ENCODE measurements at regions not wholly inside any gene's neighbourhood (a gene's known extent, or its start where the extent isn't known, plus 50 kb on each side); places are given as distances from the start of the nearest gene placed in this dataset.
"Not testable (repeated sequence)": the region's sequence is repeated elsewhere in the genome, so short reads cannot be mapped to it uniquely, and the experiment has no call there.

GRCh38 chr12:131565267-131566015, 145.4 kb upstream of the SFSWAP start:
- H3K4me3 Mint-ChIP-seq, result no peak overlapping the region
- no peaks in the 10 kb centered on the region for H3K36me3 Mint-ChIP-seq (ENCODE audit: insufficient read depth)
- H3K27me3 Mint-ChIP-seq, result peaks cover 44 to 55% of the 10 kb centered on the region in 2 donors
- DNase-seq (no peak), ATAC-seq (replicated peaks) (no peak)
- H3K4me1 Mint-ChIP-seq (ENCODE audit: low read depth in 2 of 2), result peaks cover 0 to 3% of the 10 kb centered on the region in 2 donors
- no peaks in the 10 kb centered on the region for H3K9me3 Mint-ChIP-seq
- H3K27ac Mint-ChIP-seq, result no peak overlapping the region

- H3K36me3 Mint-ChIP-seq (ENCODE audit: insufficient read depth), result no peaks in the 10 kb centered on the region
- H3K27ac Mint-ChIP-seq, result no peak overlapping the region
- peaks cover 56 to 75% of the 10 kb centered on the region in 2 donors for H3K27me3 Mint-ChIP-seq
- no peak overlapping the region for H3K4me3 Mint-ChIP-seq
- no peaks in the 10 kb centered on the region for H3K9me3 Mint-ChIP-seq
- DNase-seq, result no peak
- peaks cover 0 to 3% of the 10 kb centered on the region in 2 donors for H3K4me1 Mint-ChIP-seq (ENCODE audit: low read depth in 2 of 2)
- no peak for ATAC-seq (replicated peaks)
These were observed 142.6 kb upstream of the SFSWAP start for GRCh38 chr12:131568336-131568735.

DNA sequence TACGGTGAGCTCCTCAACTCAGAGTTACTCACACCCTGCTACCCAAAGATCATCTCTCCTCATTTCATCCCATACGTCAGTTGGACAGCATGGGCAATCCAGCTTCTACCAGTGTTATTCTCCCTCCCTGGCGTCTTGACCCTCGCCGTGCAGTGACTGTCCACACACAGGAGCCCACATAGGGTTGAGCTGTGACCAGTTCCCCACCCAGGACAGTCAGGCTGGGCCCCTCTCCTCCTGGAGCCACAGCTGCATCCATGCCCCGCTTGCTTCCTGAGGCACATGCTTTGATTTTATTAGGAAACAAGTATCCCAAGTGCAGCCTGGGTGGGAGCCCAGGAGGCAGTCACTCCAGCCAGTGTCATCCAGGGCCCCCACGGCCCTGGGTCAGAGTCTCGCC, 140.3 kb upstream of the SFSWAP start:
- Mint-ChIP-seq H3K27me3 (peaks cover 54 to 67% of the 10 kb centered on the region in 2 donors), H3K4me3 (no peak overlapping the region), H3K27ac (no peak overlapping the region), H3K4me1 (ENCODE audit: low read depth in 2 of 2) (no peaks in the 10 kb centered on the region), H3K36me3 (ENCODE audit: insufficient read depth) (no peaks in the 10 kb centered on the region), H3K9me3 (no peaks in the 10 kb centered on the region)
- ATAC-seq (replicated peaks), result no peak
- no peak for DNase-seq

- H3K27ac Mint-ChIP-seq, result no peak overlapping the region
- ATAC-seq (replicated peaks) (no peak), DNase-seq (no peak)
- H3K4me1 Mint-ChIP-seq (ENCODE audit: low read depth in 2 of 2), result no peaks in the 10 kb centered on the region
- no peaks in the 10 kb centered on the region for H3K9me3 Mint-ChIP-seq
- no peaks in the 10 kb centered on the region for H3K36me3 Mint-ChIP-seq (ENCODE audit: insufficient read depth)
- H3K27me3 Mint-ChIP-seq, result peaks cover 48 to 56% of the 10 kb centered on the region in 2 donors
- H3K4me3 Mint-ChIP-seq, result no peak overlapping the region
These were observed 139.1 kb upstream of the SFSWAP start for GRCh38 chr12:131571827-131572226.

- Mint-ChIP-seq H3K27me3 (peaks cover 40 to 48% of the 10 kb centered on the region in 2 donors), H3K36me3 (ENCODE audit: insufficient read depth) (no peaks in the 10 kb centered on the region), H3K9me3 (no peaks in the 10 kb centered on the region), H3K4me1 (ENCODE audit: low read depth in 2 of 2) (no peaks in the 10 kb centered on the region), H3K4me3 (no peak overlapping the region), H3K27ac (no peak overlapping the region)
- DNase-seq, result no peak
- ATAC-seq (replicated peaks), result no peak
These were observed 138.3 kb upstream of the SFSWAP start for GRCh38 chr12:131572626-131573025.

- Mint-ChIP-seq H3K27me3 (peaks cover 40 to 48% of the 10 kb centered on the region in 2 donors), H3K4me3 (no peak overlapping the region), H3K36me3 (ENCODE audit: insufficient read depth) (no peaks in the 10 kb centered on the region), H3K4me1 (ENCODE audit: low read depth in 2 of 2) (no peaks in the 10 kb centered on the region), H3K27ac (no peak overlapping the region), H3K9me3 (no peaks in the 10 kb centered on the region)
- DNase-seq (no peak), ATAC-seq (replicated peaks) (no peak)
These were observed 137.1 kb upstream of the SFSWAP start for GRCh38 chr12:131573631-131574394.

DNA sequence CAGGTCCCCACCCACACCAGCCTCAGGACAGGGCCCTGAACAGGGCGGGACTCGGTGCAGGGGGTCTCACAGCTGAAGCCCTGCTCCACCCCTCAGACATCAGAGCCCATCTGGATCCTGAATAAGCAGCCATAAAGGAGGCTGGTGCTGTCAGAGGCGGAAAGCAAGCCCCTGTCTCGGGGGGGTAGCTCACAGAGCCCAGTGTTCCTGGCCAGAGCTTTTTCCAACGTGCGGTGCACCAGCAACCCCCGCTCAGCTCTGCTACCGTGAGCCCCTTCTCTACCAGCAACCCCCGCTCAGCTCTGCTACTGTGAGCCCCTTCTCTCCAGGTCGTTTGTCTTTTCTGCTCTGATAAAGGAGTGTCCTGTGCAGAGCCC, 136.5 kb upstream of the SFSWAP start:
- Mint-ChIP-seq H3K27me3 (peaks cover 36 to 48% of the 10 kb centered on the region in 2 donors), H3K36me3 (ENCODE audit: insufficient read depth) (no peaks in the 10 kb centered on the region), H3K4me3 (no peak overlapping the region), H3K9me3 (no peaks in the 10 kb centered on the region), H3K27ac (no peak overlapping the region), H3K4me1 (ENCODE audit: low read depth in 2 of 2) (no peaks in the 10 kb centered on the region)
- no peak for DNase-seq
- no peak for ATAC-seq (replicated peaks)

- H3K27ac Mint-ChIP-seq, result no peak overlapping the region
- no peaks in the 10 kb centered on the region for H3K9me3 Mint-ChIP-seq
- no peaks in the 10 kb centered on the region for H3K4me1 Mint-ChIP-seq (ENCODE audit: low read depth in 2 of 2)
- no peak for ATAC-seq (replicated peaks)
- H3K4me3 Mint-ChIP-seq, result no peak overlapping the region
- H3K36me3 Mint-ChIP-seq (ENCODE audit: insufficient read depth), result no peaks in the 10 kb centered on the region
- peaks cover 29 to 41% of the 10 kb centered on the region in 2 donors for H3K27me3 Mint-ChIP-seq
- DNase-seq, result no peak
These were observed 135.5 kb upstream of the SFSWAP start for GRCh38 chr12:131575371-131575770.

DNA sequence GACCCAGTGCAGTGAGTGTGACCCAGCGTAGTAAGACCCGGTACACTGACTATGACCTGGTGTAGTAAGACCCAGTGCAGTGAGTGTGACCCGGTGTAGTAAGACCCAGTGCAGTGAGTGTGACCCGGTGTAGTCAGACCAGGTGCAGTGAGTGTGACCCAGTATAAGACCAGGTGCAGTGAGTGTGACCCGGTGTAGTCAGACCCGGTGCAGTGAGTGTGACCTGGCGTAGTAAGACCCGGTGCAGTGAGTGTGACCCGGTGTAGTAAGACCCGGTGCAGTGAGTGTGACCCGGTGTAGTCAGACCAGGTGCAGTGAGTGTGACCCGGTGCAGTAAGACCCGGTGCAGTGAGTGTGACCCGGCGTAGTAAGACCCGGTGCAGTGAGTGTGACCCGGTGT, 134.2 kb upstream of the SFSWAP start:
- H3K27ac Mint-ChIP-seq; DNase-seq; H3K4me3 Mint-ChIP-seq; H3K36me3 Mint-ChIP-seq (ENCODE audit: insufficient read depth); H3K4me1 Mint-ChIP-seq (ENCODE audit: low read depth in 2 of 2); ATAC-seq (replicated peaks); H3K9me3 Mint-ChIP-seq: not testable (repeated sequence)
- peaks cover 20 to 30% of the 10 kb centered on the region in 2 donors for H3K27me3 Mint-ChIP-seq

DNA sequence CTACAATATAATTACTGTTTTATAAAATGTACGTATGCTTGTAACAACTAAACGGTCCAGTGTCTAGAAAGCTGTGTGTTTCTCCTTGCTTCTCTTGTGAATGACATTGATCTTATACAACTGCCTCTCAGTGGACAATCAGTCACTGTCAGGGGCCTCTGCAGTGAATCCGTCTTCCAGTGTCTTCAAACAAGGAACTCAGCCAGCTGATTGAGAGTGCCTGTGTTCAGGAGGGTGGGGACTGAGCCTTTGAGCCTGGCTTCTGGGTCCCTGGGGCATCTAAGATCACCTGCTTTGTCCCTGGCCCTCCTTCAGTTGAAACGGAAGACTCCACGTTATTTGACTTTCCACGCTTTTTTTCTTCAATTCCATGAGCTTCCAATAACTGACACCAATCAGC, 133.1 kb upstream of the SFSWAP start:
- H3K27me3 Mint-ChIP-seq, result peaks cover 17 to 22% of the 10 kb centered on the region in 2 donors
- DNase-seq (no peak), ATAC-seq (replicated peaks) (no peak)
- no peak overlapping the region for H3K27ac Mint-ChIP-seq
- H3K4me1 Mint-ChIP-seq (ENCODE audit: low read depth in 2 of 2), result no peaks in the 10 kb centered on the region
- no peaks in the 10 kb centered on the region for H3K9me3 Mint-ChIP-seq
- H3K36me3 Mint-ChIP-seq (ENCODE audit: insufficient read depth), result no peaks in the 10 kb centered on the region
- no peak overlapping the region for H3K4me3 Mint-ChIP-seq

DNA sequence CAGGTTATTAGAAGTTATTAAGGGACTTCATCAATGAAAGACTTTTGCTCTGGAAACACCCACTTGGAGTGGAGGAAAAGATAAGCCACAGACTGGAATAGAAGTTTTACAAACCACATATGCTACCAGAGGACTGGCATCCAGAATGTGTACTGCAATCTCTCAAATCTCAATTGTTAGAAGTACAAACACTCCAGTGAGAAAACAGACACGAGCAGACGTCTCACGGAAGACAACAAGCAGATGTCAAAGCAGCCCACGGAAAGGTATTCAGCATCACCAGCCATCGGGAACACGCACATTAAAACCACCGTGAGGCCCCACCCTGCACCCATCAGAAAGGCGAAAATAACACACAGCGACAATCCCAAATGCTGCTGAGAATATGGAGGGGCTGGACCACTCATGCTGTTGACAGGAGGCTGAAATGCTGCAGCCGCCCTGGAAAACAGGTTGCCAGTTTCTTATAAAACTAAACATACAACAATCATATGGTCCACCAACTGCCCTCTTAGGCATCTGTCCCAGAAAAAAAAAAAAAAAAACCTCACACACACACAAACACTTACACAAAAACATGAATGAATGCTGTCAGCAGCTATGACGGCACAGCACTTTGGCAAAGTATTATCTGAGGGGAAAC, 131.9 kb upstream of the SFSWAP start:
- no peak overlapping the region for H3K27ac Mint-ChIP-seq
- H3K36me3 Mint-ChIP-seq (ENCODE audit: insufficient read depth), result no peaks in the 10 kb centered on the region
- DNase-seq (no peak), ATAC-seq (replicated peaks) (no peak)
- H3K9me3 Mint-ChIP-seq, result no peaks in the 10 kb centered on the region
- H3K4me1 Mint-ChIP-seq (ENCODE audit: low read depth in 2 of 2), result peaks cover 0 to 1% of the 10 kb centered on the region in 2 donors
- no peak overlapping the region for H3K4me3 Mint-ChIP-seq
- peaks cover 15 to 34% of the 10 kb centered on the region in 2 donors for H3K27me3 Mint-ChIP-seq

DNA sequence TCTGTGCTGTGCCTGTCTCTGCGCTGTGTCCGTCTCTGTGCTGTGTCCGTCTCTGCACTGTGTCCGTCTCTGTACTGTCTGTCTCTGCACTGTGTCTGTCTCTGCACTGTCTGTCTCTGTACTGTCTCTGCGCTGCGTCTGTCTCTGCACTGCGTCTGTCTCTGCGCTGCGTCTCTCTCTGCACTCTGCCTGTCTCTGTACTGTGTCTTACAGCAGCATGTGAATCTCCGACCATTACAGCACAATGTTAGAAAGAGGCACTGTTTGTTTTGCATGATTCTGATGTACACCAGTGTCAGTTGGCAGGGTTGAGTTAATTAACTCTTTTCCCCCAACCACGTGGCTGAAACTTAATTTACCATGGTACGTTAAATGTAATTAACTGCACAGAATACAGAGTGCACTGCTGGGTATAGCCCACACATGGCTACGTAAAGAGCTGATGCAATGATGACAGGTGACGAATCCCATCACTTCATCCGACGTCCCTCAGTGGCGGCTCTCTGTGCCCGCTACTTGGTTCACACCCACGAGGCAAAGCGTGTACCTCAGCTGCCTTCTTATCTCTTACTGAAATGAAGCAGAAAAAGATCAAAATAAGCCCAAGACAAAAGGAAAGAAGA, 127.7 kb upstream of the SFSWAP start:
- no peak overlapping the region for H3K4me3 Mint-ChIP-seq
- no peak overlapping the region for H3K27ac Mint-ChIP-seq
- peaks cover 8 to 45% of the 10 kb centered on the region in 2 donors for H3K27me3 Mint-ChIP-seq
- ATAC-seq (replicated peaks), result no peak
- no peaks in the 10 kb centered on the region for H3K36me3 Mint-ChIP-seq (ENCODE audit: insufficient read depth)
- peaks cover 0 to 1% of the 10 kb centered on the region in 2 donors for H3K4me1 Mint-ChIP-seq (ENCODE audit: low read depth in 2 of 2)
- DNase-seq, result no peak
- no peaks in the 10 kb centered on the region for H3K9me3 Mint-ChIP-seq

- Mint-ChIP-seq H3K9me3 (no peaks in the 10 kb centered on the region), H3K4me1 (ENCODE audit: low read depth in 2 of 2) (peaks cover 0 to 4% of the 10 kb centered on the region in 2 donors), H3K27ac (no peak overlapping the region), H3K4me3 (no peak overlapping the region), H3K27me3 (peaks cover 0 to 30% of the 10 kb centered on the region in 2 donors), H3K36me3 (ENCODE audit: insufficient read depth) (no peaks in the 10 kb centered on the region)
- ATAC-seq (replicated peaks), result no peak
- DNase-seq, result no peak
These were observed 124.6 kb upstream of the SFSWAP start for GRCh38 chr12:131586269-131586668.

Data from effector memory CD8-positive, alpha-beta T cell (primary cell).